HepG2 (cell line): ENCODE measurements at regions not wholly inside any gene's neighbourhood (a gene's known extent, or its start where the extent isn't known, plus 50 kb on each side); places are given as distances from the start of the nearest gene placed in this dataset.

Source experiments
- ATAC-seq: fragments of 200-7000 bp; cut with Tn5 transposase; 3 replicates; pipeline ENCODE4 v1.9.1; 2020; ENCODE audit warnings: mild to moderate bottlenecking, moderate library complexity
- BruUV-seq: library from RNA; stranded (reverse); fragments of 400-500 nt; replicated peaks from 2 replicates; lab custom pipeline; 2021; lab: Mats Ljungman, UMichigan
- CTCF ChIA-PET: fragments of 300-600 bp; formaldehyde crosslinking; extraction: SDS; loops from one replicate; lab custom pipeline; 2021; ENCODE audit warnings: low total read pairs, inconsistent platforms, low intra/inter-chr PET ratio; lab: Yijun Ruan, JAX
- POLR2A ChIA-PET: fragments of 350-600 bp; sonication (Branson Sonifier 250); formaldehyde crosslinking; loops from one replicate; lab custom pipeline; 2020; ENCODE audit warnings: antibody characterized with exemption, inconsistent platforms; lab: Yijun Ruan, JAX
- DNase-seq: peaks from one replicate; pipeline ENCODE4 v3.0.0-alpha.2; 2015; ENCODE audit warnings: low spot score
- FAIRE-seq: peaks from 3 replicates; lab custom pipeline; 2011; peaks lifted over from hg19 to GRCh38; lab: Jason Lieb, UNC
- H2AFZ ChIP-seq: one replicate; pipeline ENCODE4 v1.6.1; 2011; ENCODE audit warnings: low read length, inconsistent platforms
- H3K27ac ChIP-seq: fragments of 300-600 bp; 3 replicates; pipeline ENCODE4 v1.8.0; 2011; ENCODE audit warnings: mixed run types, mild to moderate bottlenecking, mixed read lengths, low read length, inconsistent platforms; ENCODE audit not compliant: insufficient read depth; ENCODE audit errors: extremely low read length
- H3K27me3 ChIP-seq, 2 experiments: fragments of 200-600 bp in 1 of 2; 2 replicates in 1 of 2; 3 replicates in 1 of 2; pipeline versions ENCODE4 v1.6.0 to v1.8.0; 2011; ENCODE audit warnings: low read length in 2 of 2, mild to moderate bottlenecking in 2 of 2, moderate library complexity in 2 of 2, inconsistent platforms in 1 of 2; ENCODE audit not compliant: insufficient read depth in 2 of 2, control insufficient read depth in 1 of 2
- H3K36me3 ChIP-seq, 2 experiments: fragments of 200-600 bp in 1 of 2; replicated peaks in 1 of 2; 2 replicates in 1 of 2; 3 replicates in 1 of 2; pipeline versions ENCODE4 v1.5.1 to v1.8.0; 2011; ENCODE audit warnings: low read length in 2 of 2, inconsistent platforms in 1 of 2; ENCODE audit not compliant: insufficient read depth in 2 of 2, control insufficient read depth in 1 of 2
- H3K4me1 ChIP-seq: 2 replicates; pipeline ENCODE4 v1.5.1; 2012; ENCODE audit warnings: low read length, inconsistent platforms; ENCODE audit not compliant: insufficient read depth
- H3K4me2 ChIP-seq: 2 replicates; pipeline ENCODE4 v1.6.0; 2011; ENCODE audit warnings: low read depth, low read length, inconsistent platforms
- H3K4me3 ChIP-seq, 3 experiments: fragments of 200-600 bp in 1 of 3; sonication (generic), shearing (Covaris generic) in 1 of 3; replicated peaks in 1 of 3; 2 replicates each; pipeline ENCODE4 v1.5.1; 2011 to 2016; ENCODE audit warnings: low read length in 3 of 3, inconsistent platforms in 2 of 3, low read depth in 2 of 3, mild to moderate bottlenecking in 2 of 3, control low read depth in 1 of 3, mixed read lengths in 1 of 3; ENCODE audit not compliant: insufficient read depth in 1 of 3
- H3K79me2 ChIP-seq: one replicate; pipeline ENCODE4 v1.6.1; 2011; ENCODE audit warnings: low read length, inconsistent platforms; ENCODE audit not compliant: insufficient read depth
- H3K9ac ChIP-seq: 2 replicates; pipeline ENCODE4 v1.6.0; 2011; ENCODE audit warnings: mild to moderate bottlenecking, low read depth, low read length, inconsistent platforms; ENCODE audit not compliant: insufficient read depth
- H3K9me3 ChIP-seq: 2 replicates; pipeline ENCODE4 v1.5.1; 2012; ENCODE audit warnings: mild to moderate bottlenecking, low read length
- H4K20me1 ChIP-seq: 2 replicates; pipeline ENCODE4 v1.6.0; 2011; ENCODE audit warnings: inconsistent platforms, mild to moderate bottlenecking, low read length, moderate library complexity; ENCODE audit not compliant: insufficient read depth
- BHLHE40 ChIP-seq: IDR thresholded peaks from 2 replicates; pipeline ENCODE4 v1.6.1; 2011; ENCODE audit warnings: low read length, improper control_type of control experiment
- DDIT3 ChIP-seq: sonication (generic); formaldehyde crosslinking; IDR thresholded peaks from 2 replicates; pipeline ENCODE4 v1.4.0; 2020; ENCODE audit warnings: mild to moderate bottlenecking, missing genetic modification reagents
- GZF1 ChIP-seq: sonication (generic); formaldehyde crosslinking; IDR thresholded peaks from 2 replicates; pipeline ENCODE4 v1.5.1; 2020; ENCODE audit warnings: mild to moderate bottlenecking, missing genetic modification reagents
- REL ChIP-seq: sonication (generic); formaldehyde crosslinking; conservative IDR thresholded peaks from 2 replicates; pipeline ENCODE4 v1.8.0; 2022; ENCODE audit warnings: mild to moderate bottlenecking, missing genetic modification reagents, moderate library complexity
- RXRA ChIP-seq: sonication (generic); formaldehyde crosslinking; IDR thresholded peaks from 2 replicates; pipeline ENCODE4 v1.5.1; 2020; ENCODE audit warnings: missing genetic modification reagents
- SNRNP70 ChIP-seq: fragments of 200-400 bp; formaldehyde crosslinking; IDR thresholded peaks from 2 replicates; pipeline ENCODE4 v1.6.1; 2017; ENCODE audit warnings: mild to moderate bottlenecking, low read depth, low read length, moderate library complexity
- SOX13 ChIP-seq, 3 experiments: fragments of 450-650 bp in 1 of 3; sonication (generic) in 1 of 3; formaldehyde crosslinking in 1 of 3; IDR thresholded peaks in 2 of 3; conservative IDR thresholded peaks in 1 of 3; 2 replicates each; pipeline versions ENCODE4 v1.5.0 to v1.6.1; 2016 to 2020; ENCODE audit warnings: antibody characterized with exemption in 1 of 3, mild to moderate bottlenecking in 1 of 3, missing compliant biosample characterization in 1 of 3, missing genetic modification reagents in 1 of 3, moderate library complexity in 1 of 3
- ZFP41 ChIP-seq: sonication (generic); formaldehyde crosslinking; IDR thresholded peaks from 2 replicates; pipeline ENCODE4 v1.4.0; 2020; ENCODE audit warnings: mild to moderate bottlenecking, missing genetic modification reagents, borderline replicate concordance
- ZNF317 ChIP-seq: sonication (generic); formaldehyde crosslinking; IDR thresholded peaks from 2 replicates; pipeline ENCODE4 v1.5.0; 2020; ENCODE audit warnings: mild to moderate bottlenecking, missing genetic modification reagents
- ZNF777 ChIP-seq: sonication (generic); formaldehyde crosslinking; IDR thresholded peaks from 2 replicates; pipeline ENCODE4 v1.4.0; 2020; ENCODE audit warnings: missing genetic modification reagents
- ZNF891 ChIP-seq: sonication (generic); formaldehyde crosslinking; IDR thresholded peaks from 2 replicates; pipeline ENCODE4 v1.5.0; 2020; ENCODE audit warnings: mild to moderate bottlenecking, missing genetic modification reagents
- WGBS: methylation state at CpG from one replicate; pipeline ENCODE4 v1.1.6; 2017; ENCODE audit warnings: low lambda C conversion rate; 5-methylcytosine and 5-hydroxymethylcytosine counted together
- in situ Hi-C: cut with HindIII; loops from 2 replicates; pipeline ENCODE4 v1.10.0; 2017; ENCODE audit warnings: low pct_unique_long_range_greater_than_20kb; ENCODE audit not compliant: extremely low pct_ligation_motif_present
- intact Hi-C: fragments of 100-400 bp; cut with micrococcal nuclease; formaldehyde crosslinking; loops from one replicate; pipeline ENCODE4 v1.10.0; 2022; ENCODE audit not compliant: unreplicated experiment

GRCh38 chrX:112450810-112451209 lies 228.9 kb downstream of the LHFPL1 start:
- CTCF ChIA-PET: no interaction called here
- ATAC-seq (no peak), FAIRE-seq (no peak), DNase-seq (no peak)
- in situ Hi-C loops: no loop called here
- 55% methylated on average over 2 of the region's 2 CpGs for WGBS
- intact Hi-C loops: no loop called here
- no peak overlapping the region for H3K4me3 ChIP-seq
- no peaks in the 10 kb centered on the region for H3K4me1 ChIP-seq
- POLR2A ChIA-PET: no interaction called here
- H3K27ac ChIP-seq: no peak overlapping the region
- no TSS peak for BruUV-seq
- no peak overlapping the region for H3K9ac ChIP-seq
- H2AFZ ChIP-seq: no peak overlapping the region
- no peaks in the 10 kb centered on the region for H3K79me2 ChIP-seq
- H3K4me2 ChIP-seq: no peak overlapping the region
- H3K27me3 ChIP-seq: no peaks in the 10 kb centered on the region
- H3K9me3 ChIP-seq: no peaks in the 10 kb centered on the region
- no peaks in the 10 kb centered on the region for H3K36me3 ChIP-seq
- H4K20me1 ChIP-seq: no peaks in the 10 kb centered on the region
- TF ChIP-seq RXRA (CRISPR knock-in tag) (no peak), ZNF891 (CRISPR knock-in tag) (no peak), ZFP41 (CRISPR knock-in tag) (no peak), SNRNP70 (no peak), REL (no peak), ZNF777 (CRISPR knock-in tag) (no peak), GZF1 (CRISPR knock-in tag) (no peak), DDIT3 (no peak), ZNF317 (CRISPR knock-in tag) (no peak), SOX13 (IDR thresholded peaks at IDR 0.05) (no peak), SOX13 (CRISPR knock-in tag; conservative IDR thresholded peaks at IDR 0.05 in 1 of 2, IDR thresholded peaks at IDR 0.05 in 1 of 2) (no peak), BHLHE40 (no peak)
